ENCODE measurements at regions not wholly inside any gene's neighbourhood (a gene's known extent, or its start where the extent isn't known, plus 50 kb on each side); places are given as distances from the start of the nearest gene placed in this dataset.

DNA sequence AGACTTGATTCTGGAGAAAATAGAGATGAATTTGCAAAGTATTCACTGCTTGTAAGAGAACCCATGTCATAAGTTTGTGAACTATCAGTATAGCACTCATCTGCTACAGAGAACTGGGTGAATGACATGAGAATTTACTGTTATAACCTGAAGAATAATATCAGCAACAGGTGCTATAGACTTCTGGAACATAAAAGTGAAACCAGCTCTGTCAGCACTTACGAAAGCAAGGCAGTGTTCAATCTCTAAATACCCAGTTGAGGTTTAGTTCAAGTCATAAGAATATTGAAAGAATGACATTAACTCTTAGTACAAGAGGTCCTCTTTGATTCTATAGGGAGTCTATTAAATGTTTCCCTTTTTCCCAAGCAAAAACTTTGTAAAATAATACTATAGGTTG, 232.9 kb upstream of the ANKRD50 start:
- TF ChIP-seq, protein P1, sequence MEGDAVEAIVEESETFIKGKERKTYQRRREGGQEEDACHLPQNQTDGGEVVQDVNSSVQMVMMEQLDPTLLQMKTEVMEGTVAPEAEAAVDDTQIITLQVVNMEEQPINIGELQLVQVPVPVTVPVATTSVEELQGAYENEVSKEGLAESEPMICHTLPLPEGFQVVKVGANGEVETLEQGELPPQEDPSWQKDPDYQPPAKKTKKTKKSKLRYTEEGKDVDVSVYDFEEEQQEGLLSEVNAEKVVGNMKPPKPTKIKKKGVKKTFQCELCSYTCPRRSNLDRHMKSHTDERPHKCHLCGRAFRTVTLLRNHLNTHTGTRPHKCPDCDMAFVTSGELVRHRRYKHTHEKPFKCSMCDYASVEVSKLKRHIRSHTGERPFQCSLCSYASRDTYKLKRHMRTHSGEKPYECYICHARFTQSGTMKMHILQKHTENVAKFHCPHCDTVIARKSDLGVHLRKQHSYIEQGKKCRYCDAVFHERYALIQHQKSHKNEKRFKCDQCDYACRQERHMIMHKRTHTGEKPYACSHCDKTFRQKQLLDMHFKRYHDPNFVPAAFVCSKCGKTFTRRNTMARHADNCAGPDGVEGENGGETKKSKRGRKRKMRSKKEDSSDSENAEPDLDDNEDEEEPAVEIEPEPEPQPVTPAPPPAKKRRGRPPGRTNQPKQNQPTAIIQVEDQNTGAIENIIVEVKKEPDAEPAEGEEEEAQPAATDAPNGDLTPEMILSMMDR (IDR thresholded peaks at IDR 0.05), result no peak
- no peak for TF ChIP-seq POLR2A (IDR thresholded peaks at IDR 0.05)

Measured in adrenal gland (tissue), 5 donors.